HG03342 (cell line): ENCODE measurements at regions not wholly inside any gene's neighbourhood (a gene's known extent, or its start where the extent isn't known, plus 50 kb on each side); places are given as distances from the start of the nearest gene placed in this dataset.

Source experiments
- ATAC-seq: cut with Tn5 transposase; IDR thresholded peaks from one replicate; pipeline ENCODE4 v1.9.1; 2021; ENCODE audit warnings: mild to moderate bottlenecking, moderate library complexity; ENCODE audit not compliant: unreplicated experiment

DNA sequence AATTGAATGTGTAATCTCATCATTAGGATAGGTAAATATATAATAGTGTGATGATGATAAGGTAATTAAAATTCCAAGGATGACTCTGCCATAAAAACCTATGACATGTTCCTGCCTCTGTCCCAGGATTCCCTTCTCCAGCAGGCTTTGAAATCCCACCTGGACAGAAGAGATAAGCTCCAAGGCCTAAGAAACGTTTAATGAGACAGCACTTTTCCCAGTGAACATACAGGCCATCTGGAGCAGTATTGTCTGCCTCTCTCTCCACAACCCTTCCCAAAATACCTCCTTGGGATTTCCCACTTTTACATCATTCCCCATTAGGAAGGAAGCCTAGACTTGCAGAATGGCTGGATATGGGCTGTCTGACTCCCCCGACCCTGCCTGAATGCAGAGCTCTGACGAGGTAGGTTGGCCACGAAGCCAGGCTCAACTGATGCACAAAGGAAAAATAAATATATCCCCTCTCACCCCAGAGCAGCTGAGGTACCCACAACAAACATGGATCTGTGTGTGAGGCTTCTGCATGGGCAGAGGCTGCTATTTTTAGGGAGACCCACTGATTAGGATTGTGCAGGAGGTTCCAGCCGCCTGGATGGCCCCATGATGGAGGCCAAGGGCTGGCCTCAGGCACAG, 71.0 kb downstream of the TMPRSS5 start:
- ATAC-seq = no peak

DNA sequence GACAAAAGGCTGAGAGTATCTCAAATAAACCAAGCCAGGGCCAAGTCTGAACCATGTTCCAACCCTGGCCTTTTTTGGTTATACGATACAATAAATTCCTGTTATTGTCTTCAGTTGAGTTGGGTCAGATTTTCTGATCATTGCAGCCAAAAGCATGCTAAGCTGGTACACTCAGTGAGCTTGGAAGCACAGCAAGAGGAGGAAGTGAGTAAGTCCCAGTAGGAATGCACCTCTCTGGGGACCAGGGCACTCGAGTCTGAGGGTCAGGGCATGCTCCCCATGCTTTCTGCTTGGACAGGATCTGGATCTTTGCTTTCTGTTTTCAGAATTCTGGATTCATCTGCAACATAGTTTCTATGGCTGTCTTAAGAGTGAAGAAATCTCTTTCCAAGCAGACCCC, 73.1 kb downstream of the TMPRSS5 start:
- no peak for ATAC-seq

DNA sequence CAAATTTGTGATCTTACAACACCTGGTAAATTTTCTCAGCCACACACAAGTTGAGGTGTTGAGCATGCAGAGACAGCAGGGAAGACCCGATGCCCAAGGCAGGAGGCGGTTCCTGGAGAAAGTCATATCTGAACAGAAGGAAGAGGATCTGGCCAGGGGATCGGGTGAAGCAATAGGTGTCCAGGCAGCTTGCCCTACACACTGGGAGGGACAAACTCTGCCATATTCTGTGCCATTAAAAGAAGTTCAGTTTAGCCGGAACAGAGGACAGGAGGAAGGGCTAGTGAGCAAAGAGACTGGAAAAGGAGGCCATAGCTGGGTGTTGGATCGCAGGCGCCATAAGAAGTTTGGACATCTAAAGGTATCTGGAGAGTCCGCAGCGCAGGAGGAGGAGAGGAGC, 76.5 kb downstream of the TMPRSS5 start:
- no peak for ATAC-seq

DNA sequence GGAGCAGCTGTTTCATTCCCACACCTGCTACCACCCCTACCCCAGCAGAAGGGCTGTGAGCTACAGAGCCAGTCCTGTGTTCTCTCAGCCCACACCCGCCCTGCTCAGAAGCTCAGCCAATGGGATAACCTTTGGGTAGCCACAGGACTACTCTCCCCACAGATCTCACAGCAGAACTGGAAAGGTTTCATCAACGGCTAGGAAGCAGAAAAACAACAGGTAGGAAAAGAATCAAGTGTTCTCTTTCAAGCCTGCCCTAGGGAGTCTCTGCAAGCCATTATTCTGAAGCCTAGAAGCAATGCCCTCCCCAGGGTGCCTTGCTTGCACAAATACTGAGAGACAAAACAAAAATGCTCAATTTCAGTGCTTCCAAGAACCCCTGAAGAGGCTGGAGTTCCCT, 77.2 kb downstream of the TMPRSS5 start:
- ATAC-seq = no peak

DNA sequence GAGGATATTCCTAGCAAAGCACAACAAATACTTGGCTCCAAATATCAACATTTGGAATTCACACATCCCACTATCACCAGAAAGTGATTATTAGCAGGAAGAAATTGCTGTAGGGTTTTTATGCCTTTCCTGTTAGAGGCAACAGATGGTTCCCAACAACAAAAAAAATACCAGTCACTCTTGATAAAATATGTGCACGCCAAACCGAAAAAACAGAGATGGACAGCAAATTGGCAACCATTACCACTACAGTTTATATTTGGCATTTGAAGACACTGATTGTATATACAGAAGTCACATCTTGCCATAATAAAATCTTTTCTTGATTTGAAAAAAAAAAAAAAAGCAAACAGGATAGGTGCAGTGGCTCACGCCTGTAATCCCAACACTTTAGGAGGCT, 78.2 kb downstream of the TMPRSS5 start:
- no peak for ATAC-seq

DNA sequence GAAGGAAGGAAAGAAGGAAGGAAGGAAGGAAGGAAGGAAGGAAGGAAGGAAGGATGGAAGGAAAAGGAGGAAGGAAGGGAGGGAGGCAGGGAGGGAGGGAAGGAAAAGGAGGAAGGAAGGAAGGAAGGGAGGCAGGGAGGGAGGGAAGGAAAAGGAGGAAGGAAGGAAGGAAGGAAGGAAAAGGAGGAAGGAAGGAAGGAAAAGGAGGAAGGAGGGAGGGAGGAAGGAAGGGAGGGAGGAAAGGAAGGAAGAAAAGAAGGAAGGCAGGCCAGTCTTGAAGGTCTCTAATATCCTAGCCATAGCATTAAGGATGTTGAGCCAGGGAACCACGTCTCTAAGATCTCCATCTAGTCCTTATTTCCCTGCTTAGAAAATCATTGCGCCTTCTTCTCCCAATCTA, 78.8 kb downstream of the TMPRSS5 start:
- ATAC-seq = no peak

DNA sequence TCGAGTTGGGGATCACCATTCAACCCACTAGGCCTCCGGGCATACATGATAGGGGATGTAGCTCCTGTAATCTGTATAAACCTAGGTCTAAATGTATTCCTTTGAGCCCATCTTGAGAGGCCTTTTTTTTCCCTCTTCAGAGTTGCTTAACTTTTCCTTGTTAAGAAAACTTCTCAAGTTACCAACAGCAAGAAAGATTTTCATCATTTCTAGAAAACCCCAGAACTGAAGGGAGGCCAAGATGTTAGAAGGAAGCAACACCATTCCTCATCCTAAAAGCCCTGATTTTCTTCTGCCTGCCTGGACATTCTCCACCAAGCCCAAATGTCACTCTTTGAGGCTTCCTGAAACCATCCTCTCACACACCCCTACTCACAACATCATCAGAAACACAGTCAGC, 79.4 kb downstream of the TMPRSS5 start:
- no peak for ATAC-seq

DNA sequence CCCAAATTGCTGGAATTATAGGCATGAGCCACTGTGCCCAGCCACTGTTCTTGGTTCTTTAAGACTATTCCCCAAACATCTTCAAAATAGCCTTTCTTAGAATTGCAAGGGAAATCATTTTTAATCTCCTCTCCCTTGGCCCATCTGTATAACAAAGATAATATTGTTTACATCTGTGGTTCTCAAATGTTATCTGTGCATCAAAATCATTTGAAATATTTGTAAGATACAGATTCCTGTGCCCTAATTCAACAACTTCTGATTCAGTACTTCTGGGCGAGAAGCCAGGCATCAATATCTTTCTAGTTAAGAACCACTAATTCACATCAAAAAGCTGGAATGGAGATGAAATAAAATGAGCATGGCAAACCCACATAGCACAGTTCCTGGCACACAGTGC, 83.0 kb downstream of the TMPRSS5 start:
- ATAC-seq = no peak

DNA sequence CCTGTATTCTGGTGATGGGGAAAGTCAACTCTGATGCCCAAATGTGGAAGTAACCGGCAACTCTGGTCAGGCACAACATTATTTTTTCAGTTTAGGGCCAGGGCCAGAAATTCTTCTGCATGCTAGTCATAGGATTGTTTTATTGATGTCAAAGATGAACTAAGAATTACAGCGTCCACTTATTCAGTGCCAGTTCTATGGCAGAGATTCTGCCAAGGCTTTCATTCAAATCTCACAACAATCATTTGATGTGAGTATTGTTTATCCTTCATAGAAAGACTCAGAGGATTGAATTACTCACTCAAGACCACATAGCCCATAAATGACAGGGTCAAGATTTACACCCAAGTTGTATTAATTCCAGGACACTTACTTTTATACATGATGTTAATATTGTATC, 87.7 kb downstream of the TMPRSS5 start:
- ATAC-seq = no peak

DNA sequence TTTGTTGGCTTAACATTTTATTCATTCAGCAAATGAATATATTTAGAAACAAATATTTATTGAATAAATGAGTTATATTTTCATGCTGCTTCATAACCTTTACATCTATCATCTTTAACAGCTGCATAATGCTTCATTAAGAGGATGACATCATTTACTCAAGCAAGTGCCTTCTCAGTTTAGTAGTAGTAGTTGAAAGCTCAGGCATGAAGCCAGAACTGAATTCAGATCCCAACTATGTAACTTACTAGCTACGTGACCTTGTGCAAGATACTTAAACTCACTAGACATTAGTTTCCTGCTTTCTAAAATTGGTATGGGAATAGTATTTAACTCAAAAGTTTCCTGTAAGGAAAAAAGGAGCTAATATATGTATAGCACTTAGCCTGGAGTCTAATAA, 90.3 kb downstream of the TMPRSS5 start:
- ATAC-seq = no peak

DNA sequence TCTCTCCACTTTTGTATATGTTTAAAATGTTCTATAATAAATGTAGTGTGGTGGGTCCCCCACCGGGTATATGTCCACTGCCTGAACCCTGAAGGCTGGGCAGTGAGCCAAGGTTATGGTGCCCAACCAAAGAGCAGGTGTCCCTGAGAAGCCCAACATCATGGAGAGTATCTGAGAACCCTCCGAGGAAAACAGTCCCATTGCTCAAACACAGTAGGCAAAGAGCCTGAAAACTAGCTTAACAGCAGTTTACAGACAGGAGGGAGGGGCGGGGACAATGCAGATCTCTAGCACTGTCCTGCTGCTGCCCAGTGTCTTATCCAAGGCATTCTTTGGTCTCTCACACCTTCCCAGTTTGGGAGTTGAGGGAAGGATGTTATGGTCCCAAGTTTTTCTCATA, 91.0 kb downstream of the TMPRSS5 start:
- ATAC-seq = no peak

DNA sequence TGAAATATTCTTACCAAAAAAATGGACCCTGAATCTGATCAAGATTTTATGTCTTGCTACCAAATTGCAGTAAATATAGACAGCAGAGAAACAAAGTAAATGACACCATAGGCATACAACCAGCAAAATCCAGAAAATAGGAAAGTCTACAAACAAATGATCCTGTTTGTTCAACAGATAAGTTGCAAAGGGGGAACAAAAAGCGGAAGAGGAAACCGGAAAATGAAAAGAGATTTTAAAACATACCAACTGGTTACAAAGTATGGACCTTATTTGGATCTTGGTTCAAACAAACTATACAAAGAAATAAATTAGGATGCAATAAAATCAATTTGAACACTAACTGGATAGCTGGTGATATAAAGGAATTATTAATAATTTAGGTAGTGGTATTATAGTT, 92.0 kb downstream of the TMPRSS5 start:
- ATAC-seq = no peak

DNA sequence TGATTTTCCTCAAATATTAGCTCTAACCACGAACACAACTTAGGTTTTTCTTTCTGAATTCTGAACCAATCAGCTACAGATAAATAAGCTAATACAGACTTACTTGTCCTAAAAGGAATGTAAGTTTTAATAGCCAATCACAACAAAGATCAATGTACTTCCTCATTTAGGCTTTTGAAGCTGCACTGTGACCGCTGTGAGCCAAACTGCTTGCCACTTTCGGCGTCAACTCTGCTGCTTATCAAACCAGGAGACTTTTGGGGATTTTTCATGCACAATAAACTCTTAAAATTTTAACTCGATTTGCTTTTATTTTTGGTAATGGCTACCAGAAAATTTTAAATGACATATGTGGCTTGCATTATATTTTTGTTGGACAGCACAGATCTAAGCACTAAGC, 92.5 kb downstream of the TMPRSS5 start:
- ATAC-seq = no peak

DNA sequence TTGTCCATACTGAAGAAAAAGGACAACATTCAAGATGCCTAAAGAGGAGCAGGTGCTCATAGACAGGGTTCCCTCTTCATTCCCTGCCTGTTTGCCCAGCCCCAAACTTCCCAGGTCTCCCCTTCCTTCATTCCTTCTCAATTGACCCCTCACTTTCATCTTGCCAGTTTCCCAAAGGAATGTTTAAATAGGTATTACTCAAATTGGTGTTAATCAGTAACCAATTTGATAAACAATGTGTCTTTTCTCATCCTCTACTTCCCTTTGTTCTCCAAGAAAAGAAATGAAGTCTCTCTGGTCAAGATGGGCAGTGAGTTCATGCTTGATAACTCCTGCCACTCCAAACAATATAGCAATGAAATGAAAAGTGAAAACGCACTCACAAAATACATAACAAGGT, 101.9 kb downstream of the TMPRSS5 start:
- no peak for ATAC-seq

DNA sequence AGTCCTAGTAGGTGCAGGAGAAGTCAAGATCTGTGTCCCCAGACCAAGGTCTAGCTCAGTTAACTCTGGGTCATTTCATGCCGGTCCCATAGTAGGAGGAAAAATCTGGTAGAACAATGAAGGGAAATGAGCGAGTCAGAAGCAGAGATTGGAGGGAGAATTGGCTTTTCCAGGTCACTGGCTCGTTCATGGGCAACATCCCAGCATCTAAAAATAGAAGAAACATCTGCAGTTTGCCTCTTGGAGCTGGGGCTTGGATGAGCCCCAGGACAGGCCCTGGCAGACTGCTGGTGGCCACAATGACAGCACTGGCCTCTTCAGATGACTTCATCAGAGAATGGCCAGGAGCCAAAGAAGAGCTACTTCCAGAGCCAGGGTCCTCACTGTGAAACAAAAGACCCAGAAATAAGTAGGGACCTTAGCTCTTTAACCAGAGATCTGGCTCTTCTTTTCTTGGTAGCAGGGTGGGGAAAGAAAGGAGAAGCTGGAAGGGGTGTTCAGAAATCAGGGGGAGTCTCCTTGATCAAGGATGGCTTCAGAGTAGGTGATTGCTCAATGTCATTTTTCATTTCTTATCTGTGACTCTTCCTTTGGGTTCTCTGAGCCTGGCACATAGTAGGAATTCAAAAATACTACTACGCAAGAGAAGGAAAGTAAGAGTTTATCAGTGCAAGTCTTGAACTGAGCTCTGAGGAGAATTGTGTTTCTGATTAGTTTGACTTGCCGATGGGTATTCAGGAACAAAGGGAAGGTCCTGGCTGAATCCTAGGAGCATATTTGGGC, 102.6 kb downstream of the TMPRSS5 start:
- ATAC-seq = no peak

DNA sequence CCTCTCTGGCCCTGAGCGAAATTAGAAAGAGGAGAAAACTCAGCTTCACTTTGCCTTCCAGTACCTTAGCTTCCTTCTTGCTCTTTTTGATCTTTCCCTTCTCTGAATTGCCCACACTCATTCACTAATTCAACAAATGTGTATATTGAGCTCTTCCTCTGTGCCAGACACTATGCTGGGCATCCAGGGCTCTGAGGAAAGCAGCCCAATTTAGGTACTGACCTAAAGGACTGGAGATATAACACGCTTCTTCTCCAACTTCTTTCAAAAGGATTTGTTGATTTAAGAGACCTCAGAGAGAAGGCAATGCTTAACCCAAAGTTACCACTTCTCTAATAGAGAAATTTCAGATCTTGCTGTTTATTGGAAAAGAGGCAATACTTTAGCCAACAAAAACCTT, 103.6 kb downstream of the TMPRSS5 start:
- no peak for ATAC-seq

DNA sequence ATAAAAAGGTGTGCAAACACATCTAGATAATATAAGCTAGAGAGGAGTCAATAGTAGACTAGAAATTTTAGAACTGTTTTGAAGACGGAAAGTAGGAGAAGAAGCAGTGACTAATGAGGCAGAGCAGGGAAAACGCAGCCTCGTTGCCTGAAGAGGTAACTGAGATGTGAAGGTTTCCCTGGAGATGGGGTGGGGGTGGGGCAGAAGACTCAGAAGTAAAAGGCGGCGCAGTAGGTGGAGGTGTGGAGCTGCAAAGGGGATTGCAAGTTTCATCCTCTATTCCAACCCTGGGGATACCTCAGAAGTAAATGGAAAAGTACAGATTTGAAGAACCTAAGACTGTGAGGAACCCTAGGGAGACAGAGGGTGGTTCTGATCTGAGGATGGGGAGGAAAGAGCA, 109.5 kb downstream of the TMPRSS5 start:
- ATAC-seq = no peak

DNA sequence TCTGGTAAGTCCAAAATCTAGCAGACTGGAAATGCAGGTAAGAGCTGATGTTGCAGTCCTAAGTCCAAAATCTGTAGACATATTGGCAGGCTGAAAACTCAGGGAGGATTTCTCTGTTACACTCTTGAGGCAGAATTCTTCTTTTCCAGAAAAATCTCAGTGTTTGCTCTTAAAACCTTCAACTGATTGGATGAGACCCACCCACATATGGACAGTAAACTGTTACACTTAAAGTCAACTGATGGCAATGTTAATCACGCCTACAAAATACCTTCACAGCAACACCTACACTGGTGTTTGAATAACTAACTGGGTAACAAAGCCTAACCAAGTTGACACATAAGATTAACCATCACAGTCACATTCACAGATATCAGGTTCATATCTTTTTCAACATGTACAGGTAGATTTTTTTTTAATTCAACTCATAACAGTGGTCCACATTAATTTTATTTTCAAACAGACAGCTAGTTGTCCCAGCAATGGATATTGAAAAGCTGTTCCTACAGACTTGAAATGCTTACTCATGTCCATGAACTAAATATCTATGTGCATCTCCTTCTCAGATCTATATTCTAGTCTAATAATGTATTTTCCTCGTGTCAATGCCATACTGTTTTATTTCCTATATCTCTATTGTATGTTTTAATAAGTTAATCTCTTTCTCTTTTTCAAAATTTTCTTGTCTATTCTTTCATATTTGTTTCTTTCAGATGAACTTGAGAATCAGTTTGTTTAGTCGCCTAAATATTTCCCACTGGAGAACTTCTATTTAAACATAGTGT, 110.1 kb downstream of the TMPRSS5 start:
- no peak for ATAC-seq

DNA sequence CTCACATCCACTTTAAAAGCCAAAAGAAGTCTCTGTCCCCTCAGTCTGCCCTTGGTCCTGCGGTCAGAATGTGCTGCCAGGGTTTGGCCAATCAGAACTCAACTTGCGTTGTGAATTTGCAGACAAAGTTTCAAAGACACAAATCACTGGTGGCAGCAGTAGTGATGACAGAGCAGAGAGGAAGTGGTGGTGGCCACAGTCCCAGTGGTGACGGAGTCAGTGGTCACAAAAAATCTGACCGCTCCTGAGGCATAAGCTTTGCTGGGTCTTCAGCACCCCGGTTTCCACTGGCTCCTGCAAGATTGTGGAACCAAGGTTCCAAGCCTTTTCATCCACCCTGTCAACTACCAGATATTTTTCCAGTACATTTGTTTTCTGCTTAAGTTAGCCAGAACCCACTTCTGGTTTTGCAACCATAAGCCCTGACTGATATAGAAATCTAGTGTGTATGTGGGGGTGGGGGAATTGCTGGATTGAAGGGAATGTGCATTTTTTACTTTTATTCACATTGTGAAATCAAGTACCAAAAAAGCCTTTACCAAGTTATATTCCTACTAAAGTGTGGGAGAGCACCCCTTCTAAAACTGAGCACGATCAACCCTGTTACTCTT, 112.3 kb downstream of the TMPRSS5 start:
- no peak for ATAC-seq

DNA sequence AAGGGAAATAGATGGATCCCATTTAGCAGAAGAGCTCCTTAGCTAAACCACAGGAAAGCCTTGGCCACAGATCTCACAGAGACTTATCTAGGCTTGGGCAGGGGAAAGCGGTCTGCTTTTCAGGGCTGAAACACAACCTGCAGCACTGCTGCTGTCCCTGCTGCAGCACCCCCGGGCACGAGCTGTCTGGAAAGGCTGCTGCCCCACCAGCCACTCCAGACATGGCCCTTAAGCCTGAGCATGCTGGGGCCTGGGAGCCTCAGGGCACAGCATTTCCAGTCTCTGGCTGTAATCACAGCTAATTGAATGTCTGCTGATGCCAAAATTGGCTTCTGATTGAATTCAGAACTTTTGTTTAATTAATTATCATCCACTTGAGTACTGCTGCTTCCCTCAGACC, 115.0 kb downstream of the TMPRSS5 start:
- no peak for ATAC-seq

DNA sequence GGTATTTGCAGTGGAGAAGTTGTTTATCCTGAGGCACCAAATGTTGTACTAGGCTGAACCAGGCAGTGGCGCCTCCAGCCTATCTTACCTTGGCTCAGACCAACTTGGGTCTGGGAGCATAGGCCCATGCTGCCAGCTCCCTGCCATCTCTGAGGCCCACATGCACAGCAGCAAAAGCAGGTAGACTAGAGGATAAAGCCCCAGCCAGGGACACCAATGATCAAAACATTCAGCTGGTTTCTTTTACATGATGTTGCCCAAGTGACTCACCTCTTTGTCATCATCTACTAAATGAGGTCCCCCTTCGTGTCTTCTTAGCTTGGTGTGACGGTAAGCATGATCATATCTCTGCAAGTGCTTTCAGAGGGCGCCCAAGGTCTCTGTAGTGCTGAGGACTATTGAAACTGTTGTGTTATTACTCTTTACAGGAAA, 112.1 kb upstream of the DRD2 start:
- peak; percentile 75 for ATAC-seq

DNA sequence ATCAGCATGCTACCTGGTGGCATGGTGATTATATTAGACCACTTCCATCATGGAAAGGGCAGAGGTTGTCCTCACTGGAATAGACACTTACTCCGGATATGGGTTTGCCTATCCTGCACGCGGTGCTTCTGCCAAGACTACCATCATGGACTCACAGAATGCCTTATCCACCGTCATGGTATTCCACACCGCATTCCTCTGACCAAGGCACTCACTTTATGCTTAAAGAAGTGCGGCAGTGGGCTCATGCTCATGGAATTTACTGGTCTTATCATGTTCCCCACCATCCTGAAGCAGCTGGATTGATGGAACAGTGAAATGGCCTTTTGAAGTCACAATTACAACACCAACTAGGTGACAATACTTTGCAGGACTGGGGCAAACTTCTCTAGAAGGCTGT, 109.2 kb upstream of the DRD2 start:
- no peak for ATAC-seq
